GM12878 (cell line): ENCODE measurements at regions not wholly inside any gene's neighbourhood (a gene's known extent, or its start where the extent isn't known, plus 50 kb on each side); places are given as distances from the start of the nearest gene placed in this dataset.

Experiments
- ATAC-seq: fragments of 200-7000 bp; cut with Tn5 transposase; 3 replicates; pipeline ENCODE4 v1.9.1; 2020; ENCODE audit warnings: mild to moderate bottlenecking, moderate library complexity
- BruUV-seq: library from RNA; stranded (reverse); fragments of 400-500 nt; replicated peaks from 2 replicates; lab custom pipeline; 2021; lab: Mats Ljungman, UMichigan
- CTCF ChIA-PET: fragments of 300-600 bp; sonication (Branson Sonifier 250); formaldehyde crosslinking; extraction: SDS; loops from one replicate; lab custom pipeline; 2021; ENCODE audit warnings: inconsistent platforms; lab: Yijun Ruan, JAX
- POLR2A ChIA-PET: fragments of 350-600 bp; formaldehyde crosslinking; extraction: SDS; loops from one replicate; lab custom pipeline; 2021; ENCODE audit warnings: inconsistent platforms; lab: Charles Lee
- RAD21 ChIA-PET: fragments of 300-600 bp; sonication (Branson Sonifier 250); formaldehyde crosslinking; loops from one replicate; lab custom pipeline; 2023; ENCODE audit warnings: antibody characterized with exemption; ENCODE audit not compliant: unreplicated experiment; lab: Charles Lee
- SMC1A ChIA-PET: fragments of 300-600 bp; sonication (Branson Sonifier 250); formaldehyde crosslinking; loops from one replicate; lab custom pipeline; 2023; ENCODE audit not compliant: unreplicated experiment, uncharacterized antibody; lab: Charles Lee
- DNase-seq: peaks from one replicate; pipeline ENCODE4 v3.0.0-alpha.2; 2011; ENCODE audit warnings: low read depth, low spot score
- FAIRE-seq: peaks from 3 replicates; lab custom pipeline; 2011; peaks lifted over from hg19 to GRCh38; lab: Jason Lieb, UNC
- H2AFZ ChIP-seq: 2 replicates; pipeline ENCODE4 v1.6.0; 2011; ENCODE audit warnings: low read depth, low read length, control low read depth; ENCODE audit not compliant: control insufficient read depth
- H3K27ac ChIP-seq: 2 replicates; pipeline ENCODE4 v1.5.1; 2011; ENCODE audit warnings: control low read depth; ENCODE audit not compliant: control insufficient read depth, insufficient read depth
- H3K27me3 ChIP-seq, 2 experiments: replicated peaks in 1 of 2; 2 replicates each; pipeline versions ENCODE4 v1.6.0 to v1.6.1; 2011; ENCODE audit warnings: low read length in 1 of 2; ENCODE audit not compliant: control insufficient read depth in 2 of 2, insufficient read depth in 2 of 2
- H3K36me3 ChIP-seq, 2 experiments: 2 replicates each; pipeline ENCODE4 v1.5.1; 2011; ENCODE audit warnings: low read length in 1 of 2; ENCODE audit not compliant: control insufficient read depth in 2 of 2, insufficient read depth in 2 of 2
- H3K4me1 ChIP-seq: 2 replicates; pipeline ENCODE4 v1.6.1; 2011; ENCODE audit warnings: mild to moderate bottlenecking, low read length, moderate library complexity, mixed read lengths; ENCODE audit not compliant: control insufficient read depth, insufficient read depth
- H3K4me2 ChIP-seq: 2 replicates; pipeline ENCODE4 v1.6.0; 2011; ENCODE audit warnings: control low read depth; ENCODE audit not compliant: control insufficient read depth, insufficient read depth
- H3K4me3 ChIP-seq: fragments of 200-600 bp; sonication (generic); 2 replicates; pipeline ENCODE4 v1.5.1; 2016
- H3K79me2 ChIP-seq: 2 replicates; pipeline ENCODE4 v1.6.0; 2011; ENCODE audit warnings: low read length; ENCODE audit not compliant: control insufficient read depth, insufficient read depth
- H3K9ac ChIP-seq: 2 replicates; pipeline ENCODE4 v1.8.0; 2011; ENCODE audit warnings: low read length, control low read depth, mixed read lengths; ENCODE audit not compliant: control insufficient read depth, insufficient read depth
- H3K9me3 ChIP-seq: replicated peaks from 3 replicates; pipeline ENCODE4 v1.5.1; 2011; ENCODE audit warnings: mild to moderate bottlenecking, low read length; ENCODE audit not compliant: control insufficient read depth, insufficient read depth
- H4K20me1 ChIP-seq: 2 replicates; pipeline ENCODE4 v1.6.0; 2011; ENCODE audit not compliant: control insufficient read depth, insufficient read depth
- ATF7 ChIP-seq: fragments of 450-650 bp; IDR thresholded peaks from 2 replicates; pipeline ENCODE4 v1.6.1; 2016; ENCODE audit warnings: low read depth, mild to moderate bottlenecking
- BCL11A ChIP-seq: IDR thresholded peaks from 2 replicates; pipeline ENCODE4 v1.6.1; 2011; ENCODE audit warnings: low read depth, low read length
- CUX1 ChIP-seq: IDR thresholded peaks from 2 replicates; pipeline ENCODE4 v1.6.1; 2012; ENCODE audit warnings: improper control_type of control experiment, low read depth, low read length; ENCODE audit not compliant: insufficient replicate concordance
- HSF1 ChIP-seq: fragments of 150-350 bp; IDR thresholded peaks from 2 replicates; pipeline ENCODE4 v1.6.1; 2014; ENCODE audit warnings: mild to moderate bottlenecking, low read depth, low read length
- MTA2 ChIP-seq: fragments of 450-650 bp; IDR thresholded peaks from 2 replicates; pipeline ENCODE4 v1.6.1; 2016; ENCODE audit warnings: low read depth, mild to moderate bottlenecking, moderate library complexity
- MXI1 ChIP-seq: fragments of 150-350 bp; IDR thresholded peaks from 2 replicates; pipeline ENCODE4 v1.6.1; 2011; ENCODE audit warnings: low read depth, mild to moderate bottlenecking, inconsistent platforms, low read length, improper control_type of control experiment
- RCOR1 ChIP-seq: conservative IDR thresholded peaks from 2 replicates; pipeline ENCODE4 v1.6.1; 2012; ENCODE audit warnings: low read depth, low read length, improper control_type of control experiment
- SMAD1 ChIP-seq: fragments of 450-650 bp; IDR thresholded peaks from 2 replicates; pipeline ENCODE4 v1.6.1; 2018; ENCODE audit warnings: mild to moderate bottlenecking, low read depth; ENCODE audit not compliant: partially characterized antibody
- SP1 ChIP-seq: IDR thresholded peaks from one replicate; pipeline ENCODE4 v1.6.1; 2011; ENCODE audit warnings: low read depth, low read length
- SRF ChIP-seq, 2 experiments: IDR thresholded peaks; 2 replicates each; pipeline ENCODE4 v1.6.1; 2011; ENCODE audit warnings: low read depth in 2 of 2, low read length in 2 of 2, mild to moderate bottlenecking in 1 of 2, moderate library complexity in 1 of 2
- WRNIP1 ChIP-seq: IDR thresholded peaks from 2 replicates; pipeline ENCODE4 v1.6.1; 2011; ENCODE audit warnings: low read depth, low read length, improper control_type of control experiment, borderline replicate concordance
- ZBTB40 ChIP-seq: fragments of 450-650 bp; IDR thresholded peaks from 2 replicates; pipeline ENCODE4 v1.6.1; 2016; ENCODE audit warnings: mild to moderate bottlenecking, moderate library complexity, borderline replicate concordance
- ZNF207 ChIP-seq: fragments of 450-650 bp; IDR thresholded peaks from 2 replicates; pipeline ENCODE4 v1.6.1; 2014; ENCODE audit warnings: antibody characterized with exemption, mild to moderate bottlenecking, borderline replicate concordance
- WGBS: methylation state at CpG from one replicate; pipeline ENCODE4 v1.1.6; 2016; ENCODE audit warnings: low lambda C conversion rate; ENCODE audit not compliant: insufficient replicate concordance, insufficient coverage; ENCODE audit errors: missing lambda C conversion rate; 5-methylcytosine and 5-hydroxymethylcytosine counted together
- in situ Hi-C: fragments of 300-500 bp; cut with MboI; formaldehyde crosslinking; loops from 9 replicates; pipeline ENCODE4 v1.14.3; 2018; ENCODE audit warnings: mixed read lengths
- intact Hi-C: fragments of 100-400 bp; cut with micrococcal nuclease; formaldehyde crosslinking; loops from one replicate; pipeline ENCODE4 v1.14.2; 2022; ENCODE audit not compliant: unreplicated experiment

GRCh38 chr1:65581119-65581518 is 160.7 kb downstream of the LEPR start (continued):
- TF ChIP-seq CUX1 (no peak), ZNF207 (no peak), WRNIP1 (no peak)

- CTCF ChIA-PET, result no interaction called here
- Histone ChIP-seq H3K36me3 (no peaks in the 10 kb centered on the region), H2AFZ (no peak overlapping the region), H3K27ac (no peak overlapping the region), H3K9me3 (no peaks in the 10 kb centered on the region), H3K4me2 (no peak overlapping the region), H3K4me3 (no peak overlapping the region), H4K20me1 (no peaks in the 10 kb centered on the region; the same call in 1 of the 2 replicates), H3K4me1 (no peaks in the 10 kb centered on the region), H3K79me2 (no peaks in the 10 kb centered on the region), H3K9ac (no peak overlapping the region), H3K27me3 (no peaks in the 10 kb centered on the region)
- BruUV-seq, result no TSS peak
- FAIRE-seq, result no peak
- RAD21 ChIA-PET, result no interaction called here
- ATAC-seq, result no peak
- POLR2A ChIA-PET, result no interaction called here
- SMC1A ChIA-PET, result no interaction called here
- 85% methylated on average over 2 of the region's 2 CpGs for WGBS
- in situ Hi-C loops (no loop called here), intact Hi-C loops (no loop called here)
- no peak for DNase-seq
- TF ChIP-seq WRNIP1, result no peak
- TF ChIP-seq MXI1, result no peak
- TF ChIP-seq RCOR1, result no peak
- TF ChIP-seq SMAD1, result no peak
- no peak for TF ChIP-seq ZBTB40
- TF ChIP-seq MTA2, result no peak
- TF ChIP-seq SRF (IDR thresholded peaks at IDR 0.05; ENCODE audit: low read depth in 2 of 2, low read length in 2 of 2), result no peak
- no peak for TF ChIP-seq HSF1
- no peak for TF ChIP-seq BCL11A
- no peak for TF ChIP-seq SP1
- no peak for TF ChIP-seq ATF7
Observed at GRCh38 chr1:65584399-65584798, 163.9 kb downstream of the LEPR start.
